Neural crest cell (in vitro differentiated cells): ENCODE measurements at regions not wholly inside any gene's neighbourhood (a gene's known extent, or its start where the extent isn't known, plus 50 kb on each side); places are given as distances from the start of the nearest gene placed in this dataset.

Source experiments
- DNase-seq: peaks from one replicate; pipeline ENCODE4 v3.0.0; 2021; ENCODE audit warnings: low read depth, mixed read lengths, low spot score
- H3K27ac Mint-ChIP-seq: one replicate; pipeline ENCODE4 v1.8.0; 2021; ENCODE audit warnings: mild to moderate bottlenecking, mixed read lengths; ENCODE audit not compliant: unreplicated experiment
- H3K27me3 Mint-ChIP-seq: 2 replicates; pipeline ENCODE4 v1.8.0; 2021; ENCODE audit warnings: low read depth, mild to moderate bottlenecking, mixed read lengths
- H3K36me3 Mint-ChIP-seq: 2 replicates; pipeline ENCODE4 v1.8.0; 2021; ENCODE audit warnings: low read depth, mild to moderate bottlenecking, mixed read lengths
- H3K4me1 Mint-ChIP-seq: 2 replicates; pipeline ENCODE4 v1.8.0; 2021; ENCODE audit warnings: mixed read lengths
- H3K4me3 Mint-ChIP-seq: one replicate; pipeline ENCODE4 v1.8.0; 2021; ENCODE audit warnings: mild to moderate bottlenecking, mixed read lengths
- H3K9me3 Mint-ChIP-seq: 2 replicates; pipeline ENCODE4 v1.8.0; 2021; ENCODE audit warnings: mixed read lengths
- CTCF ChIP-seq: fragments of 200-600 bp; sonication (generic); conservative IDR thresholded peaks from 2 replicates; pipeline ENCODE4 v1.5.0; 2021; ENCODE audit warnings: antibody characterized with exemption, mild to moderate bottlenecking

GRCh38 chr11:59302991-59303390 lies 55.7 kb upstream of the OR5AN1 start:
- TF ChIP-seq CTCF: no peak

GRCh38 chr11:59295435-59295834 lies 63.3 kb upstream of the OR5AN1 start:
- Mint-ChIP-seq H3K27ac (no peak overlapping the region), H3K36me3 (no peaks in the 10 kb centered on the region), H3K27me3 (peaks cover 9% of the 10 kb centered on the region), H3K4me1 (no peaks in the 10 kb centered on the region), H3K9me3 (peaks cover 10% of the 10 kb centered on the region), H3K4me3 (no peak overlapping the region)
- DNase-seq: no peak
- TF ChIP-seq CTCF: no peak

More at GRCh38 chr11:59302991-59303390, 55.7 kb upstream of the OR5AN1 start:
- H3K9me3 Mint-ChIP-seq: peaks cover 4% of the 10 kb centered on the region
- DNase-seq: no peak
- no peak overlapping the region for H3K27ac Mint-ChIP-seq
- H3K4me1 Mint-ChIP-seq: no peaks in the 10 kb centered on the region
- no peak overlapping the region for H3K4me3 Mint-ChIP-seq
- H3K36me3 Mint-ChIP-seq: peaks cover 2% of the 10 kb centered on the region
- H3K27me3 Mint-ChIP-seq: peaks cover 7% of the 10 kb centered on the region

- no peak for DNase-seq
- Mint-ChIP-seq H3K9me3 (peaks cover 10% of the 10 kb centered on the region), H3K27ac (no peak overlapping the region), H3K36me3 (no peaks in the 10 kb centered on the region), H3K4me3 (no peak overlapping the region), H3K27me3 (peaks cover 8% of the 10 kb centered on the region), H3K4me1 (no peaks in the 10 kb centered on the region)
- TF ChIP-seq CTCF: no peak
Measured at GRCh38 chr11:59292611-59293010, 66.1 kb upstream of the OR5AN1 start.

- peaks cover 5% of the 10 kb centered on the region for H3K27me3 Mint-ChIP-seq
- no peaks in the 10 kb centered on the region for H3K4me1 Mint-ChIP-seq
- no peak for TF ChIP-seq CTCF
- no peak overlapping the region for H3K4me3 Mint-ChIP-seq
- no peaks in the 10 kb centered on the region for H3K36me3 Mint-ChIP-seq
- DNase-seq: no peak
- H3K9me3 Mint-ChIP-seq: peaks cover 6% of the 10 kb centered on the region
- H3K27ac Mint-ChIP-seq: no peak overlapping the region
Measured at GRCh38 chr11:59291228-59291627, 67.5 kb upstream of the OR5AN1 start.

GRCh38 chr11:59289356-59290181 lies 69.1 kb upstream of the OR5AN1 start:
- DNase-seq: no peak
- Mint-ChIP-seq H3K4me1 (peaks cover 6% of the 10 kb centered on the region), H3K4me3 (no peak overlapping the region), H3K27me3 (peaks cover 6% of the 10 kb centered on the region), H3K9me3 (peaks cover 3% of the 10 kb centered on the region), H3K27ac (no peak overlapping the region), H3K36me3 (no peaks in the 10 kb centered on the region)
- TF ChIP-seq CTCF: no peak
